ENCODE measurements at regions not wholly inside any gene's neighbourhood (a gene's known extent, or its start where the extent isn't known, plus 50 kb on each side); places are given as distances from the start of the nearest gene placed in this dataset.

GRCh38 chr2:82735336-82735735 is 1723.7 kb downstream of the SUCLG1 start:
- no peak for ATAC-seq
- Histone ChIP-seq H3K4me1 (no peaks in the 10 kb centered on the region), H3K27me3 (no peaks in the 10 kb centered on the region), H3K9me3 (no peaks in the 10 kb centered on the region), H3K36me3 (no peaks in the 10 kb centered on the region), H3K27ac (no peak overlapping the region), H3K4me3 (no peak overlapping the region)
- FAIRE-seq, result no peak
- 86 to 93% methylated on average over 2 of the region's 2 CpGs for WGBS, 2 donors
- TF ChIP-seq CTCF (IDR thresholded peaks at IDR 0.05), result no peak
- intact Hi-C loops (cut with DNase I), result no loop called here
- no peak for DNase-seq

GRCh38 chr2:82731824-82732223 is 1727.3 kb downstream of the SUCLG1 start:
- Histone ChIP-seq H3K27me3 (no peaks in the 10 kb centered on the region), H3K27ac (no peak overlapping the region), H3K4me3 (no peak overlapping the region), H3K9me3 (no peaks in the 10 kb centered on the region), H3K4me1 (no peaks in the 10 kb centered on the region), H3K36me3 (no peaks in the 10 kb centered on the region)
- ATAC-seq (no peak), DNase-seq (no peak), FAIRE-seq (no peak)
- no peak for TF ChIP-seq CTCF (IDR thresholded peaks at IDR 0.05)
- intact Hi-C loops (cut with DNase I), result no loop called here
- WGBS, 2 donors, result 18 to 22% methylated on average over 4 of the region's 4 CpGs

- WGBS, 2 donors, result 76 to 96% methylated on average over 1 of the region's 1 CpG
- DNase-seq (no peak), FAIRE-seq (no peak), ATAC-seq (no peak)
- H3K9me3 ChIP-seq, result no peaks in the 10 kb centered on the region
- no peaks in the 10 kb centered on the region for H3K4me1 ChIP-seq
- intact Hi-C loops (cut with DNase I), result no loop called here
- H3K4me3 ChIP-seq, result no peak overlapping the region
- no peak for TF ChIP-seq CTCF (IDR thresholded peaks at IDR 0.05)
- no peaks in the 10 kb centered on the region for H3K36me3 ChIP-seq
- no peaks in the 10 kb centered on the region for H3K27me3 ChIP-seq
- no peak overlapping the region for H3K27ac ChIP-seq
Measured at GRCh38 chr2:82730811-82731210, 1728.3 kb downstream of the SUCLG1 start.

GRCh38 chr2:82728090-82728489 is 1731.0 kb downstream of the SUCLG1 start:
- Histone ChIP-seq H3K36me3 (no peaks in the 10 kb centered on the region), H3K27me3 (no peaks in the 10 kb centered on the region), H3K27ac (no peak overlapping the region), H3K4me1 (no peaks in the 10 kb centered on the region), H3K4me3 (no peak overlapping the region), H3K9me3 (no peaks in the 10 kb centered on the region)
- no peak for DNase-seq
- intact Hi-C loops (cut with DNase I), result no loop called here
- FAIRE-seq, result no peak
- WGBS, 2 donors, result 67 to 81% methylated on average over 2 of the region's 2 CpGs
- ATAC-seq, result no peak
- no peak for TF ChIP-seq CTCF (IDR thresholded peaks at IDR 0.05)

- Histone ChIP-seq H3K4me1 (no peaks in the 10 kb centered on the region), H3K36me3 (no peaks in the 10 kb centered on the region), H3K27ac (no peak overlapping the region), H3K27me3 (no peaks in the 10 kb centered on the region), H3K4me3 (no peak overlapping the region), H3K9me3 (no peaks in the 10 kb centered on the region)
- intact Hi-C loops (cut with DNase I), result no loop called here
- FAIRE-seq (no peak), ATAC-seq (no peak), DNase-seq (no peak)
- WGBS, 2 donors, result 49 to 56% methylated on average over 2 of the region's 2 CpGs
- no peak for TF ChIP-seq CTCF (IDR thresholded peaks at IDR 0.05)
Measured at GRCh38 chr2:82708681-82709080, 1750.4 kb downstream of the SUCLG1 start.

Data from pancreas (tissue), 10 donors.